ENCODE measurements at regions not wholly inside any gene's neighbourhood (a gene's known extent, or its start where the extent isn't known, plus 50 kb on each side); places are given as distances from the start of the nearest gene placed in this dataset.
"Not testable (repeated sequence)": the region's sequence is repeated elsewhere in the genome, so short reads cannot be mapped to it uniquely, and the experiment has no call there.

DNA sequence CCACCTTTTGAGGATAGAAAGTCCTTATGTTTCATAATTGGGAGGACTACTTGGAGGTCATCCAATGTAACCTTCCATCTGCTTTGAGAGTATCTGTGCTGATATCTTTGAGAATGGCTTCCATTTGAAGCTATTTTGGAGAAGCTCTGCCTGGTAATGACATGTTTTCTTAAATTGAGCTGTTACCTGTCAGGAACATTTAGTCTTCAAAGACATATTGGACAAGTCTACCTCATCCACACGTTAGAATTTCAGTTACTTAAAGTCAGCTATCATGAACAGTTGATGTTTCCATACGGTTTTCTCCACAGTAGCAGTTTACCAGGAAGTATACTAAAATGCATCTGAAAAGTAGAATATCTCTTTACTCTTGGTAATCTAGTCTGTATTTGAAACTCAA is 318.5 kb downstream of the EDEM1 start:
- WGBS (ENCODE audit: low lambda C conversion rate) = 10% methylated on average over 2 of the region's 2 CpGs
- H2AFZ ChIP-seq (ENCODE audit: low read length) = no peak overlapping the region
- FAIRE-seq (no peak), ATAC-seq (no peak), DNase-seq (ENCODE audit: low spot score) (no peak)
- CTCF ChIA-PET (ENCODE audit: low intra/inter-chr PET ratio, low total read pairs) = no interaction called here
- no peak overlapping the region for H3K27ac ChIP-seq (ENCODE audit: extremely low read length, insufficient read depth, low read length)
- intact Hi-C loops (cut with micrococcal nuclease; ENCODE audit: unreplicated experiment) (no loop called here), in situ Hi-C loops (cut with HindIII; ENCODE audit: extremely low pct_ligation_motif_present, low pct_unique_long_range_greater_than_20kb) (no loop called here)
- no peaks in the 10 kb centered on the region for H3K27me3 ChIP-seq (ENCODE audit: control insufficient read depth in 1 of 2, insufficient read depth in 2 of 2, low read length in 2 of 2)
- H3K4me2 ChIP-seq (ENCODE audit: low read depth, low read length) = no peak overlapping the region
- H3K36me3 ChIP-seq (replicated peaks in 1 of 2; ENCODE audit: control insufficient read depth in 1 of 2, insufficient read depth in 2 of 2, low read length in 2 of 2) = no peaks in the 10 kb centered on the region
- no peaks in the 10 kb centered on the region for H4K20me1 ChIP-seq (ENCODE audit: insufficient read depth, low read length)
- H3K9ac ChIP-seq (ENCODE audit: insufficient read depth, low read depth, low read length) = no peak overlapping the region
- TF ChIP-seq SMC3 (IDR thresholded peaks at IDR 0.05; ENCODE audit: low read length) = no peak
- no peak for TF ChIP-seq HNRNPLL (IDR thresholded peaks at IDR 0.05; ENCODE audit: low read depth, low read length, poor library complexity, severe bottlenecking)
- TF ChIP-seq ZNF775 (CRISPR knock-in tag; IDR thresholded peaks at IDR 0.05; ENCODE audit: borderline replicate concordance) = no peak
- TF ChIP-seq ZNF788 (CRISPR knock-in tag; IDR thresholded peaks at IDR 0.05; ENCODE audit: borderline replicate concordance) = no peak
- no peak for TF ChIP-seq ZNF615 (CRISPR knock-in tag; IDR thresholded peaks at IDR 0.05; ENCODE audit: borderline replicate concordance)
- no peak for TF ChIP-seq ZNF790 (CRISPR knock-in tag; IDR thresholded peaks at IDR 0.05; ENCODE audit: borderline replicate concordance)
- TF ChIP-seq HOXA7 (CRISPR knock-in tag; IDR thresholded peaks at IDR 0.05) = no peak
- no peak for TF ChIP-seq KAT8 (CRISPR knock-in tag; IDR thresholded peaks at IDR 0.05)
- TF ChIP-seq TP53 (CRISPR knock-in tag; conservative IDR thresholded peaks at IDR 0.05) = no peak
- no peak for TF ChIP-seq CBX5 (CRISPR knock-in tag; IDR thresholded peaks at IDR 0.05; ENCODE audit: borderline replicate concordance)
- TF ChIP-seq ZNF121 (CRISPR knock-in tag; IDR thresholded peaks at IDR 0.05) = no peak
- TF ChIP-seq ZFP1 (CRISPR knock-in tag; IDR thresholded peaks at IDR 0.05) = no peak
- no peak for TF ChIP-seq GTF2F1 (IDR thresholded peaks at IDR 0.05; ENCODE audit: low read length)
- no peak for TF ChIP-seq HNF4G (IDR thresholded peaks at IDR 0.05; ENCODE audit: borderline replicate concordance, low read depth, low read length)
- TF ChIP-seq HNF4G (CRISPR knock-in tag; IDR thresholded peaks at IDR 0.05; ENCODE audit: borderline replicate concordance, low read depth) = no peak
- TF ChIP-seq ZFP90 (CRISPR knock-in tag; IDR thresholded peaks at IDR 0.05; ENCODE audit: borderline replicate concordance) = no peak
- TF ChIP-seq SRF (IDR thresholded peaks at IDR 0.05; ENCODE audit: low read depth, low read length) = no peak
- no peak for TF ChIP-seq PRPF4 (IDR thresholded peaks at IDR 0.05; ENCODE audit: low read depth, low read length, poor library complexity, severe bottlenecking)
- no peak for TF ChIP-seq CHD4 (IDR thresholded peaks at IDR 0.05; ENCODE audit: borderline replicate concordance, low read length)
- no peak for TF ChIP-seq ZNF724P (CRISPR knock-in tag; IDR thresholded peaks at IDR 0.05; ENCODE audit: borderline replicate concordance)
- no peak for TF ChIP-seq ZMYM2 (CRISPR knock-in tag; IDR thresholded peaks at IDR 0.05)
- no TSS peak for BruUV-seq (replicated peaks)
- no peak overlapping the region for H3K4me3 ChIP-seq (replicated peaks in 1 of 3; ENCODE audit: insufficient read depth in 1 of 3, low read depth in 2 of 3, low read length in 3 of 3)
- peaks cover 26% of the 10 kb centered on the region for H3K9me3 ChIP-seq (ENCODE audit: low read length)
- no peaks in the 10 kb centered on the region for H3K79me2 ChIP-seq (ENCODE audit: insufficient read depth, low read length)
- POLR2A ChIA-PET = no interaction called here
- H3K4me1 ChIP-seq (ENCODE audit: insufficient read depth, low read length) = no peaks in the 10 kb centered on the region

- H3K4me1 ChIP-seq (ENCODE audit: insufficient read depth, low read length); in situ Hi-C loops (cut with HindIII; ENCODE audit: extremely low pct_ligation_motif_present, low pct_unique_long_range_greater_than_20kb); ATAC-seq; POLR2A ChIA-PET; H3K9ac ChIP-seq (ENCODE audit: insufficient read depth, low read depth, low read length); H3K79me2 ChIP-seq (ENCODE audit: insufficient read depth, low read length); CTCF ChIA-PET (ENCODE audit: low intra/inter-chr PET ratio, low total read pairs); intact Hi-C loops (cut with micrococcal nuclease; ENCODE audit: unreplicated experiment); BruUV-seq (replicated peaks); H2AFZ ChIP-seq (ENCODE audit: low read length); H4K20me1 ChIP-seq (ENCODE audit: insufficient read depth, low read length); FAIRE-seq; H3K27ac ChIP-seq (ENCODE audit: extremely low read length, insufficient read depth, low read length); H3K4me3 ChIP-seq (replicated peaks in 1 of 3; ENCODE audit: insufficient read depth in 1 of 3, low read depth in 2 of 3, low read length in 3 of 3); H3K36me3 ChIP-seq (replicated peaks in 1 of 2; ENCODE audit: control insufficient read depth in 1 of 2, insufficient read depth in 2 of 2, low read length in 2 of 2); DNase-seq (ENCODE audit: low spot score); H3K4me2 ChIP-seq (ENCODE audit: low read depth, low read length); H3K27me3 ChIP-seq (ENCODE audit: control insufficient read depth in 1 of 2, insufficient read depth in 2 of 2, low read length in 2 of 2): not testable (repeated sequence)
- peaks cover 26% of the 10 kb centered on the region for H3K9me3 ChIP-seq (ENCODE audit: low read length)
- WGBS (ENCODE audit: low lambda C conversion rate) = 2% methylated on average over 3 of the region's 3 CpGs
Observed at GRCh38 chr3:5508860-5509259, 321.4 kb downstream of the EDEM1 start.
